Ishikawa (cell line): ENCODE measurements at regions not wholly inside any gene's neighbourhood (a gene's known extent, or its start where the extent isn't known, plus 50 kb on each side); places are given as distances from the start of the nearest gene placed in this dataset.

ENCODE experiments used
- CEBPB ChIP-seq: IDR thresholded peaks from 2 replicates; pipeline ENCODE4 v1.6.1; 2012
- CREB1 ChIP-seq: IDR thresholded peaks from 2 replicates; pipeline ENCODE4 v1.6.1; 2012; ENCODE audit warnings: low read depth
- EGR1 ChIP-seq: IDR thresholded peaks from 2 replicates; pipeline ENCODE4 v1.6.1; 2012
- EP300 ChIP-seq: IDR thresholded peaks from 2 replicates; pipeline ENCODE4 v1.6.1; 2012; ENCODE audit warnings: borderline replicate concordance
- FOXM1 ChIP-seq: IDR thresholded peaks from 2 replicates; pipeline ENCODE4 v1.6.1; 2012; ENCODE audit warnings: low read depth, borderline replicate concordance
- NFIC ChIP-seq: IDR thresholded peaks from 2 replicates; pipeline ENCODE4 v1.6.1; 2012
- RAD21 ChIP-seq: IDR thresholded peaks from 2 replicates; pipeline ENCODE4 v1.6.1; 2012; ENCODE audit warnings: low read depth
- TAF1 ChIP-seq: IDR thresholded peaks from 2 replicates; pipeline ENCODE4 v1.6.1; 2012; ENCODE audit warnings: low read depth, mild to moderate bottlenecking
- TCF12 ChIP-seq: IDR thresholded peaks from 2 replicates; pipeline ENCODE4 v1.6.1; 2012; ENCODE audit warnings: low read depth
- TEAD4 ChIP-seq: IDR thresholded peaks from 2 replicates; pipeline ENCODE4 v1.6.1; 2012
- YY1 ChIP-seq: IDR thresholded peaks from 2 replicates; pipeline ENCODE4 v1.6.1; 2012; ENCODE audit warnings: low read depth
- ZBTB7A ChIP-seq: IDR thresholded peaks from 2 replicates; pipeline ENCODE4 v1.6.1; 2012; ENCODE audit warnings: low read depth
- TF ChIP-seq, protein P1 (sequence below): IDR thresholded peaks from 2 replicates; pipeline ENCODE4 v1.6.1; 2012; ENCODE audit warnings: low read depth, mild to moderate bottlenecking
- TF ChIP-seq, protein P2 (sequence below): IDR thresholded peaks from 2 replicates; pipeline ENCODE4 v1.6.1; 2012
- TF ChIP-seq, protein P3 (sequence below): IDR thresholded peaks from 2 replicates; pipeline ENCODE4 v1.6.1; 2012

DNA sequence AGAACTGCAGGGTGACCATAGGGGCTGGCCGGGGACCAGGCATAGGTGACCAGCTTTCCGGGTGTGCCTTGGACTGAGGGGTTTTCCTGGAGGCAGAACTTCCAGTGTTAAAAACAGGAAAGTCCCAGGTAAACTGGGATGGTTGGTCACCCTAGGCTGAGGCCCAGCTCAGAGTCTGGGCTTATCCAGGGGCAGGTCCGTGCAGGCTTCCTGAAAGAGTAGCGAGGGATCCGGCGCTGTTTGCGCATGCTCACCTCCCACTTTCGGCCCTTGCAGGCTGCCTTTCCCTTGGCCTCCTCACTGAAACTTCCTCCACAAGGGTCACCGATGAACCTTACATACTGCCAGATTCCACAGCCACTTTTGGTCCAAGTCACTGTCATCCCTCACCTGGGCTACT is 119.8 kb upstream of the PLET1 start:
- no peak for TF ChIP-seq CREB1
- TF ChIP-seq TCF12 = no peak
- no peak for TF ChIP-seq FOXM1
- TF ChIP-seq CEBPB = no peak
- no peak for TF ChIP-seq TEAD4
- TF ChIP-seq YY1 = no peak
- no peak for TF ChIP-seq EGR1
- TF ChIP-seq, protein P1, sequence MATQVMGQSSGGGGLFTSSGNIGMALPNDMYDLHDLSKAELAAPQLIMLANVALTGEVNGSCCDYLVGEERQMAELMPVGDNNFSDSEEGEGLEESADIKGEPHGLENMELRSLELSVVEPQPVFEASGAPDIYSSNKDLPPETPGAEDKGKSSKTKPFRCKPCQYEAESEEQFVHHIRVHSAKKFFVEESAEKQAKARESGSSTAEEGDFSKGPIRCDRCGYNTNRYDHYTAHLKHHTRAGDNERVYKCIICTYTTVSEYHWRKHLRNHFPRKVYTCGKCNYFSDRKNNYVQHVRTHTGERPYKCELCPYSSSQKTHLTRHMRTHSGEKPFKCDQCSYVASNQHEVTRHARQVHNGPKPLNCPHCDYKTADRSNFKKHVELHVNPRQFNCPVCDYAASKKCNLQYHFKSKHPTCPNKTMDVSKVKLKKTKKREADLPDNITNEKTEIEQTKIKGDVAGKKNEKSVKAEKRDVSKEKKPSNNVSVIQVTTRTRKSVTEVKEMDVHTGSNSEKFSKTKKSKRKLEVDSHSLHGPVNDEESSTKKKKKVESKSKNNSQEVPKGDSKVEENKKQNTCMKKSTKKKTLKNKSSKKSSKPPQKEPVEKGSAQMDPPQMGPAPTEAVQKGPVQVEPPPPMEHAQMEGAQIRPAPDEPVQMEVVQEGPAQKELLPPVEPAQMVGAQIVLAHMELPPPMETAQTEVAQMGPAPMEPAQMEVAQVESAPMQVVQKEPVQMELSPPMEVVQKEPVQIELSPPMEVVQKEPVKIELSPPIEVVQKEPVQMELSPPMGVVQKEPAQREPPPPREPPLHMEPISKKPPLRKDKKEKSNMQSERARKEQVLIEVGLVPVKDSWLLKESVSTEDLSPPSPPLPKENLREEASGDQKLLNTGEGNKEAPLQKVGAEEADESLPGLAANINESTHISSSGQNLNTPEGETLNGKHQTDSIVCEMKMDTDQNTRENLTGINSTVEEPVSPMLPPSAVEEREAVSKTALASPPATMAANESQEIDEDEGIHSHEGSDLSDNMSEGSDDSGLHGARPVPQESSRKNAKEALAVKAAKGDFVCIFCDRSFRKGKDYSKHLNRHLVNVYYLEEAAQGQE = no peak
- no peak for TF ChIP-seq NFIC
- no peak for TF ChIP-seq EP300
- TF ChIP-seq, protein P2, sequence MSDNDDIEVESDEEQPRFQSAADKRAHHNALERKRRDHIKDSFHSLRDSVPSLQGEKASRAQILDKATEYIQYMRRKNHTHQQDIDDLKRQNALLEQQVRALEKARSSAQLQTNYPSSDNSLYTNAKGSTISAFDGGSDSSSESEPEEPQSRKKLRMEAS = no peak
- TF ChIP-seq TAF1 = no peak

DNA sequence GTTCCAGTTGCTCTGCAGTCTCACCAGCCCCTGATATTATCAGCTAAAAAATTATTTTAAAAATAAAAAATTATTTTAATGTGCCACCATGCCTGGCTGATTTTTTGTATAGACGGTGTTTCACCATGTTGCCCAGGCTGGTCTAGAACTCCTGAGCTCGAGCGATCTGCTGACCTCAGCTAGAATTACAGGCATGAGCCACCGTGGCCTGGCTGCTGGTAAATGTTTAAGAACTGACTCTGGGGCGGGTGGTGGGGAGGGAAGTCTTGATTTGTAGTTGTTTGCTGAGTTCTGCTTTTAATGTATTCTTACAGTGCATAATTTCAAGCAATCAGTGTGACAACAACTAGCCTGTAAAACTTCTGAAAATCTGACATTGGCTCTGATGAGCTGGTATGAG is 120.9 kb upstream of the PLET1 start:
- no peak for TF ChIP-seq ZBTB7A
- TF ChIP-seq FOXM1 = no peak
- TF ChIP-seq, protein P1 = no peak
- no peak for TF ChIP-seq CEBPB
- no peak for TF ChIP-seq RAD21
- TF ChIP-seq NFIC = no peak
- TF ChIP-seq, protein P3, sequence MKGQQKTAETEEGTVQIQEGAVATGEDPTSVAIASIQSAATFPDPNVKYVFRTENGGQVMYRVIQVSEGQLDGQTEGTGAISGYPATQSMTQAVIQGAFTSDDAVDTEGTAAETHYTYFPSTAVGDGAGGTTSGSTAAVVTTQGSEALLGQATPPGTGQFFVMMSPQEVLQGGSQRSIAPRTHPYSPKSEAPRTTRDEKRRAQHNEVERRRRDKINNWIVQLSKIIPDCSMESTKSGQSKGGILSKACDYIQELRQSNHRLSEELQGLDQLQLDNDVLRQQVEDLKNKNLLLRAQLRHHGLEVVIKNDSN = no peak
- no peak for TF ChIP-seq CREB1
- TF ChIP-seq, protein P2 = no peak
- no peak for TF ChIP-seq TEAD4

DNA sequence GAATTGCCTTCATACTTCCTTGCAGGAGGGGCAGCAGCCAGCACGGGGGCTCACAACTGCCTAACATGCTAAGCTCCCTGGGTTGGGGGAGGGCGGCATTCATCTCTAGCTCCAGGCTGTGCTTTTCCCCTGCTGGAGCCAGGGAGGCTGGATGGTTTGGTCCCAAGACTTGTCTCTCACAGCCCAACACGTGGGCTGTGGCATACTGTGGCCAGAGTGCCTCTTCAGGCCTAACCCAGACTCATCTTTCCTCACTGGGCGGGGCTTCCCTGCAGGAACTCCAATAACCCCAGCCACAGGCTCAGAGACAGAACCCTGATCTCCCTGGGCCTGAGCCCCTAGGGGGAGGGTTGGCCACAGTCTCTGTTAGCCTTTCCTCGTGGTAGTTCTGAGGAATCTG is 121.9 kb upstream of the PLET1 start:
- no peak for TF ChIP-seq EGR1

DNA sequence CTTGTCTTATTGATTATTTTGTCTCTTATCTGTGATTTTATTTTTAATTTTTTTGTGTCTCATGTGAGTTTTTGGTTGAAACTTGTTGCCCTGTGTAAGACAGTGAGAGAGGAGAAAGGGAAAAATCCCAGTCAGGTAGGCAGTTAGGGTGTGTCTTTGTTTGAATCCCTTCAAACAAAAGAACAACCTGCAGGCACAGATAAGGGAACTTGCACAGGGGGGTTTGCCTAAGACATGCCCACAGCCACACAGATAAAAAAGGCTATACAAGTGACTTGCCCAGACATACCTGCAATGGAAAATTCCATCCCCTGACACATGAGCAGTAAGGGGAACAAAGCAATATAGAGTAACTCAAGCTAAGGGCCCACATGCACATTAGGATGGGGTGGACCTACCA is 127.8 kb upstream of the PLET1 start:
- TF ChIP-seq FOXM1 = no peak
- no peak for TF ChIP-seq TEAD4
- no peak for TF ChIP-seq YY1
- TF ChIP-seq EGR1 = no peak
- no peak for TF ChIP-seq TCF12
- TF ChIP-seq RAD21 = no peak
- no peak for TF ChIP-seq EP300
- TF ChIP-seq NFIC = no peak
- TF ChIP-seq, protein P2 = no peak
- TF ChIP-seq, protein P1 = no peak
- no peak for TF ChIP-seq TAF1

DNA sequence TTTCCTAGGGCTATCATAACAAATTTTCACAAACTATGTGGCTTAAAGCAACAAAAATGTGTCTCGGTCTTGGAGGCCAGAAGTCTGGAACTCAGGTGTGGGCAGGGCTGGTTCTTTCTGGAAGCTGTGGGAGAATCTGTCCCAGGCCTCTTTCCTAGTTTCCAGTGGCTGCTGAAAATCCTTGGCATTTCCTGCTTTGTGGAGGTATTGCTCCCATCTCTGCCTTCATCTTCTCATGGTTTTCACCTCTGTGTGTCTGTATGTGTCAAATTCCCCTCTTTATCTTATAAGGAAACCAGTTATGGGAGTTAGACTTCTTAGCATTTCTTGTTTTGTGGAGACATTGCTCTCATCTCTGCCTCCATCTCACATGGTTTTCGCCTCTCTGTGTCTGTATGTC is 130.4 kb upstream of the PLET1 start:
- TF ChIP-seq, protein P2 = no peak
- no peak for TF ChIP-seq EGR1
- TF ChIP-seq TAF1 = no peak
- TF ChIP-seq EP300 = no peak
- TF ChIP-seq, protein P3 = no peak
- no peak for TF ChIP-seq RAD21
- TF ChIP-seq TEAD4 = no peak
- no peak for TF ChIP-seq TCF12
- no peak for TF ChIP-seq NFIC
